Spinal cord (tissue), 9 donors: ENCODE measurements at regions not wholly inside any gene's neighbourhood (a gene's known extent, or its start where the extent isn't known, plus 50 kb on each side); places are given as distances from the start of the nearest gene placed in this dataset.
"Not testable (repeated sequence)": the region's sequence is repeated elsewhere in the genome, so short reads cannot be mapped to it uniquely, and the experiment has no call there.

Source experiments
- DNase-seq, 6 donors: peaks; one replicate each; pipeline versions ENCODE4 v3.0.0 to v3.0.0-alpha.2; 2013 to 2015; ENCODE audit warnings: low spot score in 6 of 6, low read depth in 4 of 6
- H3K27ac ChIP-seq: one replicate; pipeline ENCODE4 v1.5.1; 2013; ENCODE audit warnings: low read depth, low read length, control low read depth
- H3K27me3 ChIP-seq: one replicate; pipeline ENCODE4 v1.6.1; 2013; ENCODE audit warnings: low read length; ENCODE audit not compliant: control insufficient read depth, insufficient read depth
- H3K36me3 ChIP-seq: one replicate; pipeline ENCODE4 v1.6.1; 2013; ENCODE audit warnings: low read length; ENCODE audit not compliant: control insufficient read depth, insufficient read depth
- H3K4me1 ChIP-seq: one replicate; pipeline ENCODE4 v1.6.1; 2013; ENCODE audit warnings: low read length; ENCODE audit not compliant: control insufficient read depth, insufficient read depth
- H3K4me3 ChIP-seq: one replicate; pipeline ENCODE4 v1.5.1; 2013; ENCODE audit warnings: low read depth, low read length, control low read depth
- H3K9me3 ChIP-seq: one replicate; pipeline ENCODE4 v1.6.1; 2013; ENCODE audit warnings: low read length; ENCODE audit not compliant: control insufficient read depth, insufficient read depth
- WGBS: methylation state at CpG from one replicate; pipeline ENCODE4 v1.1.5; 2013; ENCODE audit warnings: missing lambda C conversion rate; ENCODE audit not compliant: insufficient coverage; 5-methylcytosine and 5-hydroxymethylcytosine counted together
- donor health status: healthy.

- Histone ChIP-seq H3K4me1 (no peaks in the 10 kb centered on the region), H3K27ac (no peak overlapping the region), H3K9me3 (peaks cover 3% of the 10 kb centered on the region), H3K4me3 (no peak overlapping the region), H3K36me3 (no peaks in the 10 kb centered on the region), H3K27me3 (no peaks in the 10 kb centered on the region)
- no CpG with 5 or more reads among the region's 3 CpGs for whole genome bisulfite sequencing
- DNase-seq, result peak in 4 of 6 donors; percentile 6 to 92 (median 17)
Observed at GRCh38 chr1:194755241-194755994, 1569.0 kb upstream of the B3GALT2 start.

GRCh38 chr1:194738843-194739242 is 1552.4 kb upstream of the B3GALT2 start:
- not testable (repeated sequence) for H3K9me3 ChIP-seq, H3K36me3 ChIP-seq, H3K27me3 ChIP-seq, H3K27ac ChIP-seq, DNase-seq, H3K4me3 ChIP-seq, H3K4me1 ChIP-seq
- no CpG with 5 or more reads among the region's 5 CpGs for WGBS

DNA sequence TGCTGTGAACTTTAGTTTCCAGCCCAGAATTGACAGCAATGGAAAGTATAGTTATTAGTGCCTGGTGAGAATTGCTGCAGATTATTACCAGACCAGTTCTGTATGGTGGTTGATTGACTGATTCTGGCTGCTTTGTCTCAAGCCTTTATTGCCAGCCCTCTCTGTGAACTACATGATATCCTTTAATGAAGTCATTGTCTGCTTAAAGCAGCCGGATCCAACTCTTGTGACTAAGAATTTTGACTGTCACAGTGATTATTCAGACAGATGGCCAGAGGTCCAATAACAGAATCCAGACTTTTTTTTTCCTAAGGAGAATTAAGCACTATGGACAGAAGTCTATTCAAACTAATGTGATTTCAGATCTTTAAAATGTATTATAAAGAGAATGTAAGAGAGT is 1548.6 kb upstream of the B3GALT2 start:
- Histone ChIP-seq H3K36me3 (no peaks in the 10 kb centered on the region), H3K9me3 (no peaks in the 10 kb centered on the region), H3K4me1 (no peaks in the 10 kb centered on the region), H3K4me3 (no peak overlapping the region), H3K27me3 (no peaks in the 10 kb centered on the region), H3K27ac (no peak overlapping the region)
- no CpG with 5 or more reads among the region's 1 CpG for WGBS
- DNase-seq, result peak in 2 of 6 donors; percentile 4 to 17

DNA sequence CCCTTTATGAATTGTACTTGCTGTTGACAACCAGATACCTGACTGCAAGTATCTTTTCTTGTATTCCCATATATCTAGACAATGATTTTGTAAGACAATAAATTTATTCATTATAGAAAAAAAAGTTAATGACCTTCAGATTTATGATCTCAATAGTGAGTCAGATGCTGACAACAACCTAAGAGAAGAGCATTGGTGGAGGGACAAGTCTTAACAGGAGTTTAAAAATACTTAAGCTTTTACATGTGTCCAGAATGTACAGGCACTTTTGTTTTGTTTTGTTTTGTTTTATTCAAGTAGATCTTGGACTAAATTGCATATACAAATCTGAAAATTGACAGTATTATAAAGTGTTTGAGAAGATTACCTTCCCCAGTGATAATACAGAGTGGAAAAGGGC is 1544.6 kb upstream of the B3GALT2 start:
- Histone ChIP-seq H3K36me3 (no peaks in the 10 kb centered on the region), H3K27me3 (no peaks in the 10 kb centered on the region), H3K4me1 (no peaks in the 10 kb centered on the region), H3K9me3 (no peaks in the 10 kb centered on the region), H3K27ac (no peak overlapping the region), H3K4me3 (no peak overlapping the region)
- DNase-seq, result no peak

GRCh38 chr1:194730304-194730703 is 1543.9 kb upstream of the B3GALT2 start:
- H3K27me3 ChIP-seq, result no peaks in the 10 kb centered on the region
- H3K4me1 ChIP-seq, result no peaks in the 10 kb centered on the region
- WGBS, result no CpG with 5 or more reads among the region's 3 CpGs
- no peaks in the 10 kb centered on the region for H3K9me3 ChIP-seq
- H3K4me3 ChIP-seq, result no peak overlapping the region
- no peaks in the 10 kb centered on the region for H3K36me3 ChIP-seq
- no peak for DNase-seq
- no peak overlapping the region for H3K27ac ChIP-seq

GRCh38 chr1:194723067-194723466 is 1536.7 kb upstream of the B3GALT2 start:
- Histone ChIP-seq H3K4me3 (no peak overlapping the region), H3K4me1 (no peaks in the 10 kb centered on the region), H3K27me3 (no peaks in the 10 kb centered on the region), H3K36me3 (no peaks in the 10 kb centered on the region), H3K27ac (no peak overlapping the region), H3K9me3 (no peaks in the 10 kb centered on the region)
- DNase-seq, result no peak

DNA sequence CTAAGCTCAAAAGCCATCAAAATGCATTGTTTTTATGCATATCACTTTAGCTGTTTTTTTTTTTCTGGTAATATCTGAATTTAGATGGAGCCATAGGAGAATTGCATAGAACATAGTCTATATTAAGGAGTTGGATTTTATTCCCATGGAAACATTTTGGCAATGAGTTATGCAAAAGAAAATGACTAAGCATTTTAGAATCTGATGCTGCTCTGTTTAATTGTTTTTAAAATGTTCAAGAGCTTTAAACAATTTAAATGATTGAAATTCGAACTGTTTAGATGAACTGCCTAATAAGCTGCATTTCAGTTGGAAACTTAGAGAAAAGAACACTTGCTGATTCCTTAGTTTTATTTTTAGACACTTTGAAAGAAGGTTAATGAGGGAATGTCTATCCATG is 1531.5 kb upstream of the B3GALT2 start:
- Histone ChIP-seq H3K27ac (no peak overlapping the region), H3K27me3 (no peaks in the 10 kb centered on the region), H3K9me3 (no peaks in the 10 kb centered on the region), H3K36me3 (no peaks in the 10 kb centered on the region), H3K4me3 (no peak overlapping the region), H3K4me1 (no peaks in the 10 kb centered on the region)
- WGBS, result no CpG with 5 or more reads among the region's 1 CpG
- DNase-seq, result no peak

GRCh38 chr1:194717334-194717733 is 1530.9 kb upstream of the B3GALT2 start:
- H3K27ac ChIP-seq, result no peak overlapping the region
- DNase-seq, result no peak
- no peaks in the 10 kb centered on the region for H3K9me3 ChIP-seq
- H3K4me1 ChIP-seq, result no peaks in the 10 kb centered on the region
- no CpG with 5 or more reads among the region's 1 CpG for WGBS
- no peaks in the 10 kb centered on the region for H3K27me3 ChIP-seq
- H3K4me3 ChIP-seq, result no peak overlapping the region
- H3K36me3 ChIP-seq, result no peaks in the 10 kb centered on the region

GRCh38 chr1:194710671-194711070 is 1524.3 kb upstream of the B3GALT2 start:
- H3K9me3 ChIP-seq, result no peaks in the 10 kb centered on the region
- 100% methylated on average over 2 of the region's 2 CpGs for WGBS
- no peak for DNase-seq
- no peaks in the 10 kb centered on the region for H3K36me3 ChIP-seq
- H3K4me1 ChIP-seq, result no peaks in the 10 kb centered on the region
- H3K27me3 ChIP-seq, result no peaks in the 10 kb centered on the region
- H3K4me3 ChIP-seq, result no peak overlapping the region
- no peak overlapping the region for H3K27ac ChIP-seq

- 100% methylated on average over 3 of the region's 3 CpGs for WGBS
- Histone ChIP-seq H3K36me3 (no peaks in the 10 kb centered on the region), H3K4me1 (no peaks in the 10 kb centered on the region), H3K9me3 (no peaks in the 10 kb centered on the region), H3K27me3 (no peaks in the 10 kb centered on the region), H3K4me3 (no peak overlapping the region), H3K27ac (no peak overlapping the region)
- DNase-seq, result no peak
Observed at GRCh38 chr1:194709439-194709838, 1523.0 kb upstream of the B3GALT2 start.
